ENCODE measurements at regions not wholly inside any gene's neighbourhood (a gene's known extent, or its start where the extent isn't known, plus 50 kb on each side); places are given as distances from the start of the nearest gene placed in this dataset.

DNA sequence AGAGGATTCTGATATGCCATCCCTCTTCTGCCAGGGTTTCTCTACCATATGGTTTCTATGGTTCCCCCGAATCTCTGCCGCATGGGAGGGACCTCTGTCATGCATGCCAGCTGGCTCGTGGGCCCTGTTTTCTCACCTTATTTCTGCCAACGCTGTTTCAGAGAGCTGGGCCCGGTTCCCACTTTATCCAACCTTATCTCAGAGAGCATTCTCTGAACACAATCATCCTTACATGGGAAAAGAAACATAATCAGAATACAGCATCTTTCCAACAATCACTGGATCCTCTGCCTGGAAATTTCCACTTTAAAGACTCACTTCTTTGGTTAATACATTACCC is 234.5 kb upstream of the ZBTB20 start:
- no peak for TF ChIP-seq CTCF (IDR thresholded peaks at IDR 0.05)
- TF ChIP-seq POLR2A (IDR thresholded peaks at IDR 0.05) = no peak

Measured in heart left ventricle (tissue), 13 donors.